ENCODE measurements at regions not wholly inside any gene's neighbourhood (a gene's known extent, or its start where the extent isn't known, plus 50 kb on each side); places are given as distances from the start of the nearest gene placed in this dataset.

- Mint-ChIP-seq H3K27me3 (no peaks in the 10 kb centered on the region), H3K4me1 (no peaks in the 10 kb centered on the region), H3K9me3 (peaks cover 0 to 2% (median 1%) of the 10 kb centered on the region in 7 donors), H3K4me3 (no peak overlapping the region), H3K36me3 (no peaks in the 10 kb centered on the region), H3K27ac (no peak overlapping the region)
- no peaks in the 10 kb centered on the region for H3K36me3 ChIP-seq (ENCODE audit: control insufficient read depth, insufficient read depth, low read length)
- no peak overlapping the region for H3K27ac ChIP-seq (ENCODE audit: insufficient read depth, low read length, poor library complexity, severe bottlenecking)
- ATAC-seq (ENCODE audit: low read depth in 2 of 2) (no peak), DNase-seq (no peak)
- H3K9me3 ChIP-seq (ENCODE audit: control insufficient read depth in 2 of 2, low read length in 2 of 2), result no peaks in the 10 kb centered on the region
- H3K27me3 ChIP-seq (ENCODE audit: control insufficient read depth, insufficient read depth, low read length), result no peaks in the 10 kb centered on the region
- H3K4me1 ChIP-seq (ENCODE audit: control insufficient read depth, insufficient read depth, low read length, poor library complexity, severe bottlenecking), result no peaks in the 10 kb centered on the region
- no peak overlapping the region for H3K4me3 ChIP-seq (ENCODE audit: low read depth, low read length)
These were observed 285.1 kb upstream of the ARRDC3 start for GRCh38 chr5:91668261-91668660.

- Histone ChIP-seq H3K27ac (ENCODE audit: insufficient read depth, low read length, poor library complexity, severe bottlenecking) (no peak overlapping the region), H3K4me3 (ENCODE audit: low read depth, low read length) (no peak overlapping the region), H3K9me3 (ENCODE audit: control insufficient read depth in 2 of 2, low read length in 2 of 2) (peaks cover 8 to 12% of the 10 kb centered on the region in 2 experiments), H3K4me1 (ENCODE audit: control insufficient read depth, insufficient read depth, low read length, poor library complexity, severe bottlenecking) (no peaks in the 10 kb centered on the region), H3K36me3 (ENCODE audit: control insufficient read depth, insufficient read depth, low read length) (no peaks in the 10 kb centered on the region), H3K27me3 (ENCODE audit: control insufficient read depth, insufficient read depth, low read length) (no peaks in the 10 kb centered on the region)
- Mint-ChIP-seq H3K4me3 (no peak overlapping the region), H3K27ac (no peak overlapping the region), H3K27me3 (no peaks in the 10 kb centered on the region), H3K36me3 (no peaks in the 10 kb centered on the region), H3K9me3 (peaks cover 0 to 26% (median 12%) of the 10 kb centered on the region in 7 donors), H3K4me1 (no peaks in the 10 kb centered on the region)
- ATAC-seq (ENCODE audit: low read depth in 2 of 2) (no peak), DNase-seq (no peak)
These were observed 269.6 kb upstream of the ARRDC3 start for GRCh38 chr5:91652678-91653077.

GRCh38 chr5:91651704-91652103 lies 268.6 kb upstream of the ARRDC3 start:
- no peak for DNase-seq
- Mint-ChIP-seq H3K27ac (no peak overlapping the region), H3K36me3 (no peaks in the 10 kb centered on the region), H3K9me3 (peaks cover 0 to 17% (median 10%) of the 10 kb centered on the region in 7 donors), H3K27me3 (no peaks in the 10 kb centered on the region), H3K4me3 (no peak overlapping the region), H3K4me1 (no peaks in the 10 kb centered on the region)
- Histone ChIP-seq H3K36me3 (ENCODE audit: control insufficient read depth, insufficient read depth, low read length) (no peaks in the 10 kb centered on the region), H3K9me3 (ENCODE audit: control insufficient read depth in 2 of 2, low read length in 2 of 2) (peaks cover 8 to 12% of the 10 kb centered on the region in 2 experiments), H3K4me1 (ENCODE audit: control insufficient read depth, insufficient read depth, low read length, poor library complexity, severe bottlenecking) (no peaks in the 10 kb centered on the region), H3K27ac (ENCODE audit: insufficient read depth, low read length, poor library complexity, severe bottlenecking) (no peak overlapping the region), H3K27me3 (ENCODE audit: control insufficient read depth, insufficient read depth, low read length) (no peaks in the 10 kb centered on the region), H3K4me3 (ENCODE audit: low read depth, low read length) (no peak overlapping the region)
- no peak for ATAC-seq (ENCODE audit: low read depth in 2 of 2)

- Mint-ChIP-seq H3K4me3 (no peak overlapping the region), H3K27me3 (no peaks in the 10 kb centered on the region), H3K27ac (no peak overlapping the region), H3K36me3 (no peaks in the 10 kb centered on the region), H3K4me1 (no peaks in the 10 kb centered on the region), H3K9me3 (peaks cover 0 to 4% (median 0%) of the 10 kb centered on the region in 7 donors)
- H3K4me3 ChIP-seq (ENCODE audit: low read depth, low read length), result no peak overlapping the region
- H3K4me1 ChIP-seq (ENCODE audit: control insufficient read depth, insufficient read depth, low read length, poor library complexity, severe bottlenecking), result no peaks in the 10 kb centered on the region
- DNase-seq (no peak), ATAC-seq (ENCODE audit: low read depth in 2 of 2) (no peak)
- no peak overlapping the region for H3K27ac ChIP-seq (ENCODE audit: insufficient read depth, low read length, poor library complexity, severe bottlenecking)
- H3K9me3 ChIP-seq (ENCODE audit: control insufficient read depth in 2 of 2, low read length in 2 of 2), result peaks cover 0 to 2% of the 10 kb centered on the region in 2 experiments
- no peaks in the 10 kb centered on the region for H3K27me3 ChIP-seq (ENCODE audit: control insufficient read depth, insufficient read depth, low read length)
- no peaks in the 10 kb centered on the region for H3K36me3 ChIP-seq (ENCODE audit: control insufficient read depth, insufficient read depth, low read length)
These were observed 262.2 kb upstream of the ARRDC3 start for GRCh38 chr5:91645347-91645746.

- H3K4me1 ChIP-seq (ENCODE audit: control insufficient read depth, insufficient read depth, low read length, poor library complexity, severe bottlenecking), result no peaks in the 10 kb centered on the region
- no peak for DNase-seq
- no peak overlapping the region for H3K4me3 ChIP-seq (ENCODE audit: low read depth, low read length)
- no peaks in the 10 kb centered on the region for H3K36me3 Mint-ChIP-seq
- ATAC-seq (ENCODE audit: low read depth in 2 of 2), result no peak
- no peak overlapping the region for H3K27ac ChIP-seq (ENCODE audit: insufficient read depth, low read length, poor library complexity, severe bottlenecking)
- H3K36me3 ChIP-seq (ENCODE audit: control insufficient read depth, insufficient read depth, low read length), result no peaks in the 10 kb centered on the region
- H3K27me3 Mint-ChIP-seq, result no peaks in the 10 kb centered on the region
- no peaks in the 10 kb centered on the region for H3K4me1 Mint-ChIP-seq
- peak overlapping the region in 1 of 3 donors; percentile 61 for H3K27ac Mint-ChIP-seq
- peaks cover 0 to 1% (median 0%) of the 10 kb centered on the region in 7 donors for H3K9me3 Mint-ChIP-seq
- no peak overlapping the region for H3K4me3 Mint-ChIP-seq
- H3K9me3 ChIP-seq (ENCODE audit: control insufficient read depth in 2 of 2, low read length in 2 of 2), result no peaks in the 10 kb centered on the region
- no peaks in the 10 kb centered on the region for H3K27me3 ChIP-seq (ENCODE audit: control insufficient read depth, insufficient read depth, low read length)
These were observed 260.7 kb upstream of the ARRDC3 start for GRCh38 chr5:91643797-91644196.

GRCh38 chr5:91642581-91642980 lies 259.5 kb upstream of the ARRDC3 start:
- Histone ChIP-seq H3K9me3 (ENCODE audit: control insufficient read depth in 2 of 2, low read length in 2 of 2) (no peaks in the 10 kb centered on the region), H3K36me3 (ENCODE audit: control insufficient read depth, insufficient read depth, low read length) (no peaks in the 10 kb centered on the region), H3K27ac (ENCODE audit: insufficient read depth, low read length, poor library complexity, severe bottlenecking) (no peak overlapping the region), H3K27me3 (ENCODE audit: control insufficient read depth, insufficient read depth, low read length) (no peaks in the 10 kb centered on the region), H3K4me3 (ENCODE audit: low read depth, low read length) (no peak overlapping the region), H3K4me1 (ENCODE audit: control insufficient read depth, insufficient read depth, low read length, poor library complexity, severe bottlenecking) (no peaks in the 10 kb centered on the region)
- H3K9me3 Mint-ChIP-seq, result no peaks in the 10 kb centered on the region
- no peaks in the 10 kb centered on the region for H3K27me3 Mint-ChIP-seq
- ATAC-seq (ENCODE audit: low read depth in 2 of 2) (no peak), DNase-seq (no peak)
- H3K4me3 Mint-ChIP-seq, result no peak overlapping the region
- H3K36me3 Mint-ChIP-seq, result no peaks in the 10 kb centered on the region
- no peak overlapping the region for H3K27ac Mint-ChIP-seq
- H3K4me1 Mint-ChIP-seq, result no peaks in the 10 kb centered on the region

GRCh38 chr5:91641730-91642350 lies 258.7 kb upstream of the ARRDC3 start:
- DNase-seq, result peak in 2 of 3 donors; percentile 36 to 45
- no peak overlapping the region for H3K4me3 ChIP-seq (ENCODE audit: low read depth, low read length)
- Mint-ChIP-seq H3K9me3 (no peaks in the 10 kb centered on the region), H3K4me3 (no peak overlapping the region), H3K36me3 (no peaks in the 10 kb centered on the region), H3K4me1 (no peaks in the 10 kb centered on the region), H3K27ac (no peak overlapping the region), H3K27me3 (no peaks in the 10 kb centered on the region)
- H3K36me3 ChIP-seq (ENCODE audit: control insufficient read depth, insufficient read depth, low read length), result no peaks in the 10 kb centered on the region
- no peak overlapping the region for H3K27ac ChIP-seq (ENCODE audit: insufficient read depth, low read length, poor library complexity, severe bottlenecking)
- H3K4me1 ChIP-seq (ENCODE audit: control insufficient read depth, insufficient read depth, low read length, poor library complexity, severe bottlenecking), result no peaks in the 10 kb centered on the region
- no peak for ATAC-seq (ENCODE audit: low read depth in 2 of 2)
- H3K9me3 ChIP-seq (ENCODE audit: control insufficient read depth in 2 of 2, low read length in 2 of 2), result no peaks in the 10 kb centered on the region
- H3K27me3 ChIP-seq (ENCODE audit: control insufficient read depth, insufficient read depth, low read length), result no peaks in the 10 kb centered on the region

- H3K4me3 ChIP-seq (ENCODE audit: low read depth, low read length), result no peak overlapping the region
- Mint-ChIP-seq H3K27ac (no peak overlapping the region), H3K4me1 (no peaks in the 10 kb centered on the region), H3K27me3 (no peaks in the 10 kb centered on the region), H3K36me3 (no peaks in the 10 kb centered on the region), H3K9me3 (no peaks in the 10 kb centered on the region), H3K4me3 (no peak overlapping the region)
- no peaks in the 10 kb centered on the region for H3K4me1 ChIP-seq (ENCODE audit: control insufficient read depth, insufficient read depth, low read length, poor library complexity, severe bottlenecking)
- H3K9me3 ChIP-seq (ENCODE audit: control insufficient read depth in 2 of 2, low read length in 2 of 2), result no peaks in the 10 kb centered on the region
- no peak for ATAC-seq (ENCODE audit: low read depth in 2 of 2)
- no peak for DNase-seq
- H3K36me3 ChIP-seq (ENCODE audit: control insufficient read depth, insufficient read depth, low read length), result no peaks in the 10 kb centered on the region
- H3K27me3 ChIP-seq (ENCODE audit: control insufficient read depth, insufficient read depth, low read length), result no peaks in the 10 kb centered on the region
- H3K27ac ChIP-seq (ENCODE audit: insufficient read depth, low read length, poor library complexity, severe bottlenecking), result no peak overlapping the region
These were observed 256.6 kb upstream of the ARRDC3 start for GRCh38 chr5:91639744-91640143.

Data from CD4-positive, CD25-positive, alpha-beta regulatory T cell (primary cell).